ENCODE measurements at regions not wholly inside any gene's neighbourhood (a gene's known extent, or its start where the extent isn't known, plus 50 kb on each side); places are given as distances from the start of the nearest gene placed in this dataset.

- TF ChIP-seq CTCF (IDR thresholded peaks at IDR 0.05) (no peak), EZH2 (IDR thresholded peaks at IDR 0.05) (no peak)
Measured at GRCh38 chr12:115553622-115554021, 723.9 kb downstream of the MED13L start.
